Neural cell (in vitro differentiated cells): ENCODE measurements at regions not wholly inside any gene's neighbourhood (a gene's known extent, or its start where the extent isn't known, plus 50 kb on each side); places are given as distances from the start of the nearest gene placed in this dataset.

Experiments used
- H2AFZ ChIP-seq: fragments of 200-600, 300-800 bp; sonication (generic), shearing (Covaris generic); 2 replicates; pipeline ENCODE4 v1.6.0; 2014; ENCODE audit warnings: low read depth, mild to moderate bottlenecking, antibody characterized with exemption, low read length, moderate library complexity
- H3F3A ChIP-seq: fragments of 200-600 bp; shearing (Covaris generic); 2 replicates; pipeline ENCODE4 v1.6.1; 2016; ENCODE audit warnings: mild to moderate bottlenecking, moderate library complexity, mixed read lengths, antibody characterized with exemption, low read length; ENCODE audit not compliant: insufficient read depth, poor library complexity, severe bottlenecking
- H3K27ac ChIP-seq: fragments of 200-600, 300-800 bp; sonication (generic), shearing (Covaris generic); 2 replicates; pipeline ENCODE4 v1.5.1; 2014; ENCODE audit warnings: mild to moderate bottlenecking, low read length, moderate library complexity
- H3K27me3 ChIP-seq: fragments of 300-800, 200-600 bp; sonication (generic), shearing (Covaris generic); 2 replicates; pipeline ENCODE4 v1.6.0; 2014; ENCODE audit warnings: mild to moderate bottlenecking, low read depth, low read length, moderate library complexity; ENCODE audit not compliant: insufficient read depth
- H3K36me3 ChIP-seq: fragments of 300-800, 200-600 bp; sonication (generic), shearing (Covaris generic); 2 replicates; pipeline ENCODE4 v1.5.1; 2014; ENCODE audit warnings: mild to moderate bottlenecking, antibody characterized with exemption, low read length, moderate library complexity; ENCODE audit not compliant: insufficient read depth
- H3K4me2 ChIP-seq: fragments of 300-800, 200-600 bp; sonication (generic), shearing (Covaris generic); 2 replicates; pipeline ENCODE4 v1.6.0; 2014; ENCODE audit warnings: mild to moderate bottlenecking, low read length
- H3K4me3 ChIP-seq: fragments of 300-800, 200-600 bp; sonication (generic), shearing (Covaris generic); 2 replicates; pipeline ENCODE4 v1.5.1; 2014; ENCODE audit warnings: mild to moderate bottlenecking, low read length, moderate library complexity
- H3K79me2 ChIP-seq: fragments of 200-600 bp; shearing (Covaris generic); replicated peaks from 2 replicates; pipeline ENCODE4 v1.6.0; 2014; ENCODE audit warnings: mild to moderate bottlenecking, low read length, moderate library complexity; ENCODE audit not compliant: insufficient read depth
- H3K9ac ChIP-seq: fragments of 300-800, 200-600 bp; sonication (generic), shearing (Covaris generic); 2 replicates; pipeline ENCODE4 v1.6.1; 2016; ENCODE audit warnings: mild to moderate bottlenecking, low read length, mixed read lengths
- H3K9me2 ChIP-seq: fragments of 200-600 bp; shearing (Covaris generic); 2 replicates; pipeline ENCODE4 v1.6.1; 2016; ENCODE audit warnings: mild to moderate bottlenecking, low read length, mixed read lengths; ENCODE audit not compliant: insufficient read depth
- H3K9me3 ChIP-seq: fragments of 200-600, 300-800 bp; sonication (generic), shearing (Covaris generic); 2 replicates; pipeline ENCODE4 v1.6.1; 2016; ENCODE audit warnings: mild to moderate bottlenecking, mixed run types, low read length, moderate library complexity, mixed read lengths
- H4K20me1 ChIP-seq: fragments of 200-600 bp; shearing (Covaris generic); 2 replicates; pipeline ENCODE4 v1.6.1; 2016; ENCODE audit warnings: mild to moderate bottlenecking, mixed run types; ENCODE audit not compliant: insufficient read depth
- EP300 ChIP-seq: fragments of 450-650 bp; conservative IDR thresholded peaks from 2 replicates; pipeline ENCODE4 v1.6.1; 2014; ENCODE audit warnings: antibody characterized with exemption, mild to moderate bottlenecking, moderate library complexity; ENCODE audit not compliant: poor library complexity, severe bottlenecking
- EZH2 ChIP-seq: fragments of 200-600, 300-800 bp; shearing (Covaris generic), sonication (generic); IDR thresholded peaks from 2 replicates; pipeline ENCODE4 v1.6.1; 2014; ENCODE audit warnings: antibody characterized with exemption, low read length, borderline replicate concordance, mild to moderate bottlenecking; ENCODE audit not compliant: insufficient read depth, poor library complexity, severe bottlenecking
- MXI1 ChIP-seq: fragments of 450-650 bp; conservative IDR thresholded peaks from 2 replicates; pipeline ENCODE4 v1.6.1; 2014; ENCODE audit warnings: antibody characterized with exemption, mild to moderate bottlenecking; ENCODE audit not compliant: poor library complexity, severe bottlenecking
- POLR2AphosphoS5 ChIP-seq: IDR thresholded peaks from 2 replicates; pipeline ENCODE4 v1.6.1; 2012
- RAD21 ChIP-seq: fragments of 450-650 bp; conservative IDR thresholded peaks from 2 replicates; pipeline ENCODE4 v1.6.1; 2014; ENCODE audit warnings: antibody characterized with exemption, mild to moderate bottlenecking, moderate library complexity
- REST ChIP-seq: IDR thresholded peaks from 2 replicates; pipeline ENCODE4 v1.6.1; 2012; ENCODE audit warnings: borderline replicate concordance
- SMC3 ChIP-seq: fragments of 450-650 bp; conservative IDR thresholded peaks from 2 replicates; pipeline ENCODE4 v1.6.1; 2014; ENCODE audit warnings: antibody characterized with exemption, mild to moderate bottlenecking, moderate library complexity; ENCODE audit not compliant: poor library complexity
- TAF1 ChIP-seq: IDR thresholded peaks from 2 replicates; pipeline ENCODE4 v1.6.1; 2012; ENCODE audit warnings: low read depth
- TF ChIP-seq, protein P1 (sequence below): fragments of 450-650 bp; IDR thresholded peaks from 2 replicates; pipeline ENCODE4 v1.5.1; 2014; ENCODE audit warnings: antibody characterized with exemption, mild to moderate bottlenecking, moderate library complexity; ENCODE audit not compliant: poor library complexity, severe bottlenecking

- Histone ChIP-seq H3K27me3 (no peaks in the 10 kb centered on the region), H3K79me2 (no peaks in the 10 kb centered on the region), H3K9me2 (no peaks in the 10 kb centered on the region), H3K4me2 (no peak overlapping the region), H2AFZ (no peak overlapping the region), H3K4me3 (no peak overlapping the region), H3K36me3 (no peaks in the 10 kb centered on the region), H3K9me3 (no peaks in the 10 kb centered on the region), H3F3A (no peaks in the 10 kb centered on the region), H3K27ac (no peak overlapping the region), H3K9ac (no peak overlapping the region), H4K20me1 (no peaks in the 10 kb centered on the region)
- TF ChIP-seq TAF1 = no peak
- no peak for TF ChIP-seq SMC3
Measured at GRCh38 chr4:62526671-62527070, 1326.5 kb downstream of the ADGRL3 start.

GRCh38 chr4:62523256-62523655 is 1323.1 kb downstream of the ADGRL3 start:
- no peak overlapping the region for H3K27ac ChIP-seq
- no peaks in the 10 kb centered on the region for H3K9me2 ChIP-seq
- H3K27me3 ChIP-seq = no peaks in the 10 kb centered on the region
- H3K36me3 ChIP-seq = no peaks in the 10 kb centered on the region
- TF ChIP-seq, protein P1, sequence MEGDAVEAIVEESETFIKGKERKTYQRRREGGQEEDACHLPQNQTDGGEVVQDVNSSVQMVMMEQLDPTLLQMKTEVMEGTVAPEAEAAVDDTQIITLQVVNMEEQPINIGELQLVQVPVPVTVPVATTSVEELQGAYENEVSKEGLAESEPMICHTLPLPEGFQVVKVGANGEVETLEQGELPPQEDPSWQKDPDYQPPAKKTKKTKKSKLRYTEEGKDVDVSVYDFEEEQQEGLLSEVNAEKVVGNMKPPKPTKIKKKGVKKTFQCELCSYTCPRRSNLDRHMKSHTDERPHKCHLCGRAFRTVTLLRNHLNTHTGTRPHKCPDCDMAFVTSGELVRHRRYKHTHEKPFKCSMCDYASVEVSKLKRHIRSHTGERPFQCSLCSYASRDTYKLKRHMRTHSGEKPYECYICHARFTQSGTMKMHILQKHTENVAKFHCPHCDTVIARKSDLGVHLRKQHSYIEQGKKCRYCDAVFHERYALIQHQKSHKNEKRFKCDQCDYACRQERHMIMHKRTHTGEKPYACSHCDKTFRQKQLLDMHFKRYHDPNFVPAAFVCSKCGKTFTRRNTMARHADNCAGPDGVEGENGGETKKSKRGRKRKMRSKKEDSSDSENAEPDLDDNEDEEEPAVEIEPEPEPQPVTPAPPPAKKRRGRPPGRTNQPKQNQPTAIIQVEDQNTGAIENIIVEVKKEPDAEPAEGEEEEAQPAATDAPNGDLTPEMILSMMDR = no peak
- TF ChIP-seq RAD21 (no peak), EP300 (no peak), REST (no peak), SMC3 (no peak), EZH2 (no peak), MXI1 (no peak), POLR2AphosphoS5 (no peak), TAF1 (no peak)
- no peak overlapping the region for H2AFZ ChIP-seq
- H3K79me2 ChIP-seq = no peaks in the 10 kb centered on the region
- H3K9me3 ChIP-seq = no peaks in the 10 kb centered on the region
- no peak overlapping the region for H3K9ac ChIP-seq
- H3F3A ChIP-seq = no peaks in the 10 kb centered on the region
- H4K20me1 ChIP-seq = no peaks in the 10 kb centered on the region
- no peak overlapping the region for H3K4me3 ChIP-seq
- no peak overlapping the region for H3K4me2 ChIP-seq

DNA sequence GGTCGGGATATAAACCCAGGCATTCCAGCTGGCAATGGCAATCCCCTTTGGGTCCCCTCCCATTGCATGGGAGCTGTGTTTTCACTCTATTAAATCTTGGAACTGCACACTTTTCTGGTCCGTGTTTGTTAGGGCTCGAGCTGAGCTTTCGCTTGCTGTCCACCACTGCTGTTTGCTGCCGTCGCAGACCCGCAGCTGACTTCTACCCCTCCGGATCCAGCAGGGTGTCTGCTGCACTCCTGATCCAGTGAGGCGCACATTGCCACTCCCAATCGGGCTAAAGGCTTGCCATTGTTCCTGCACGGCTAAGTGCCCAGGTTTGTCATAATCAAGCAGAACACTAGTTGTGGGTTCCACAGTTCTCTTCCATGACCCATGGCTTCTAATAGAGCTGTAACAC is 1322.1 kb downstream of the ADGRL3 start:
- Histone ChIP-seq H4K20me1 (no peaks in the 10 kb centered on the region), H3K9ac (no peak overlapping the region), H3K9me3 (no peaks in the 10 kb centered on the region), H3K4me3 (no peak overlapping the region), H2AFZ (no peak overlapping the region), H3F3A (no peaks in the 10 kb centered on the region), H3K27ac (no peak overlapping the region), H3K79me2 (no peaks in the 10 kb centered on the region), H3K36me3 (no peaks in the 10 kb centered on the region), H3K27me3 (no peaks in the 10 kb centered on the region), H3K4me2 (no peak overlapping the region), H3K9me2 (no peaks in the 10 kb centered on the region)
- TF ChIP-seq EZH2 = no peak
- no peak for TF ChIP-seq REST
- TF ChIP-seq EP300 = no peak
- TF ChIP-seq POLR2AphosphoS5 = no peak
- TF ChIP-seq, protein P1 = no peak
- no peak for TF ChIP-seq SMC3
- TF ChIP-seq TAF1 = no peak
- TF ChIP-seq RAD21 = no peak
- TF ChIP-seq MXI1 = no peak
